GM12872 (cell line): ENCODE measurements at regions not wholly inside any gene's neighbourhood (a gene's known extent, or its start where the extent isn't known, plus 50 kb on each side); places are given as distances from the start of the nearest gene placed in this dataset.

Experiments used
- TF ChIP-seq, protein P1 (sequence below): IDR thresholded peaks from 3 replicates; pipeline ENCODE4 v1.5.1; 2011; ENCODE audit warnings: low read depth, mild to moderate bottlenecking, low read length, moderate library complexity; ENCODE audit not compliant: insufficient read depth

DNA sequence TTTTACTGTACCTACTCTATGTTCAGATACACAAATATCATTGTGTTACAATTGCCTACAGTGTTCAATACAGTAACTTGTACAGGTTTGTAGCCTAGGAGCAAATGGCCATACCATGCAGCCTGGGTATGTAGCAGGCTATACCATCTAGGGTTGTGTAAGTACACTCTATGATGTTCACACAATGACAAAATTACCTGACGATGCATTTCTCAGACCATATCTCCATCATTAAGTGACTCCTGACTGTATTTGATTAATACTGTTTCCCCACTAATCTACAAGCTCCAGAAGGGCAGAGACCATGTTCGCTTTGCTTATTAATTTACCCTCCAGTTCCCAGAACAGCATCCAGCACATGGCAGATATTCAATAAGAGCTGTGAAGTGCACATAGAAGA is 372.2 kb downstream of the METTL4 start:
- TF ChIP-seq, protein P1, sequence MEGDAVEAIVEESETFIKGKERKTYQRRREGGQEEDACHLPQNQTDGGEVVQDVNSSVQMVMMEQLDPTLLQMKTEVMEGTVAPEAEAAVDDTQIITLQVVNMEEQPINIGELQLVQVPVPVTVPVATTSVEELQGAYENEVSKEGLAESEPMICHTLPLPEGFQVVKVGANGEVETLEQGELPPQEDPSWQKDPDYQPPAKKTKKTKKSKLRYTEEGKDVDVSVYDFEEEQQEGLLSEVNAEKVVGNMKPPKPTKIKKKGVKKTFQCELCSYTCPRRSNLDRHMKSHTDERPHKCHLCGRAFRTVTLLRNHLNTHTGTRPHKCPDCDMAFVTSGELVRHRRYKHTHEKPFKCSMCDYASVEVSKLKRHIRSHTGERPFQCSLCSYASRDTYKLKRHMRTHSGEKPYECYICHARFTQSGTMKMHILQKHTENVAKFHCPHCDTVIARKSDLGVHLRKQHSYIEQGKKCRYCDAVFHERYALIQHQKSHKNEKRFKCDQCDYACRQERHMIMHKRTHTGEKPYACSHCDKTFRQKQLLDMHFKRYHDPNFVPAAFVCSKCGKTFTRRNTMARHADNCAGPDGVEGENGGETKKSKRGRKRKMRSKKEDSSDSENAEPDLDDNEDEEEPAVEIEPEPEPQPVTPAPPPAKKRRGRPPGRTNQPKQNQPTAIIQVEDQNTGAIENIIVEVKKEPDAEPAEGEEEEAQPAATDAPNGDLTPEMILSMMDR = no peak

DNA sequence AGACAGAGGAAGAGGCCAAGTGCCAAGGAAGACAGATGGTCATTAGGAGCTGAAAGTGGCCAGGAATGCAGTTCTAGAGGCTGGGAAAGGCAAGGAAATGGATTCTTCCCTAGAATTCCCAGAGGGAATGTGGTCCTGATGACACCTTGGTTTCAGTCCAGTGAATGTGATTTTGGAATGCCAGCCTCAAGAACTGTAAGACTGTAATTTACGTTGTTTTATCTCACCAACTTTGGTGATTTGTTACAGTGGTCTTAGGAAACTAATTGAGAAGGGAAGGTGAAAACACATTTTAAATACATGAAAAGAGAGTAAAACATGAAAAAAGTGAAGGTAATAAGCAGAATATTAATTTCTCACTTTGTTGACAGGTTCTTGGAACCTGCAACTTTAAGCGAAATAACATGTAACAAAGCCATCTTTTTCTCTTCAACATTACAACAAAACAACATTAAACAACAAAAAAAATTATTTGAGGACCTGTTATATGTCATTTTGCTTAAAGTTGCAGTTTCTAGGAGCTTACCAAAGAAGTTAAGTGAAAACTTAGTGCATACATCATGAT is 370.2 kb downstream of the METTL4 start:
- TF ChIP-seq, protein P1 = no peak

DNA sequence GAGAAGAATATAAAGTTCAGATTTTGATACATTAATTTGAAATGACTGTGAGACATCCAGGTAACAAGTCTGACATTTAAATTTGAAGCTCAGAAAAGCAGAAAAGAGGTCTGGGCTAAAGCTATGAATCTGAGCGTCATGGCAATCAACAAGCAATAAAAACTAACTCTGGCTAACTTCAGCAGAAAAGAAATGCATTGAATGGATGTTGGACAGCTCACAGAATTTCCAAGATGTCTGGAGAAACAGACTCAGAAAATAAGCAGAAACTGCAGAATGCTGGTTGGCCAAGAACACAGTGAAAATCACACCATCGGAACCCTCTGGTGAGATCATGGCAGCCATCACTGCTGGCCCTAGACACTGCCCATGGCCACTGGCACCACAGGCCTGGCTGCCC is 366.6 kb downstream of the METTL4 start:
- TF ChIP-seq, protein P1 = no peak

DNA sequence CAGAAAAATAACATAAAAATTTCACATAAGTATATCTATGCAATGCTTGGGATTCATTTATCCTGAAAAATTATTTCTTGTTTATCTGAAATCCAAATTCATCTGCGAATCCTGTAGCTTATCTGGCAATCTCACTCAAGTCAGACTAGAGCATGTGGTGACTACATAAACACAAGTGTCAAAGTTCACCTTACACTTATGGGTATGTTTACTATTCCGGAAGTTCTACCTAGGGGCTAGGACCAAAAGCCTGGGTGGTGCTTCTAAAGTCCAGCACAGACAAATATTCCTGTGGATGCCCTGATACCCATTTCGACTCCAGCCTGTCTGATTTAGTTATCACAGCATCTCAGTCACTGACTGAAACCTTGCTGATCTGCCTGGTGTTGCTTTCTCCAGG is 364.0 kb downstream of the METTL4 start:
- TF ChIP-seq, protein P1 = no peak

DNA sequence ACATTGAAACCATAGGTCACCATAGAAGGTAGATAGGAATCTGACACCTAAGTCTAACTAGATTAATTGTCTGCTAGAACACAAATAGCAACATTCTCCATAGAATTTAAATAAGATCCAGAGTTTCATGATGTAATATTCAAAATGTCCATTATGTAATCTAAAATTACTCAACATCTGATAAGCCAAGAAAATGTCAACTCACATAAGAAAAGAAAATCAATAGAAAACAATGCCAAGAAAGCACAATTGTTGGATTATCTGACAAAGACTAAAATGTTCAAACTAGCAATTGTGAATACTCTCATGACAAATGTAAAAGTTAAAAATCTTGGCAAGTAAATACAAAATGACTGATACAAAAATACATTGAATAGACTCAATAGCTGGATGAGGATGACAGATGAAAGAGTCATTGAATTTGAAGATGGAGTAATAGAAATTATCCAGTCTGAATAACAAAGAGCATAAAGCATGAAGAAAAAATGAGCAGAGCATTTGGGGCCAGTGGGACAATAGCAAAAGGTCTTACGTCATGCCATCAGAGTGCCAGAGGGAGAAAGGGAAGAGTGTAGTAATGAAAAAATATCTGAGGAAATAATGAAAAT is 358.6 kb downstream of the METTL4 start:
- TF ChIP-seq, protein P1 = no peak

DNA sequence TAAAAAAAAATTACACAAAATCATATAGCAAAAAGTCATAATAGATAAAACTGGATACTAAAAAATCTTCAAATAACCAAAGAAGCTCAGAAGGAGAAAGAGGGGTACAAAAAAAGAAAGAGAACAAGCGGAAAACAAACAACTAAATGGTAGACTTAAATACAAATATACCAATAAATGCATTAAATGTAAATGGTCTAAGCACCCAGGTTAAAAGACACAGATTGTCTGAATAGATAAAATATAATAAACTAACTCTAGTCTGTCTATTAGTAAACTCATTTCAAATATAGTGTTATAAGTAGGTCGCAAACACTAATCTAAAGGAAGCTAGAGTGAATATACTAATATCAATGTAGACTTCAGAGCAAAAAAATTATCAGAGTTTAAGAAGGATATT is 357.4 kb downstream of the METTL4 start:
- TF ChIP-seq, protein P1 = no peak

DNA sequence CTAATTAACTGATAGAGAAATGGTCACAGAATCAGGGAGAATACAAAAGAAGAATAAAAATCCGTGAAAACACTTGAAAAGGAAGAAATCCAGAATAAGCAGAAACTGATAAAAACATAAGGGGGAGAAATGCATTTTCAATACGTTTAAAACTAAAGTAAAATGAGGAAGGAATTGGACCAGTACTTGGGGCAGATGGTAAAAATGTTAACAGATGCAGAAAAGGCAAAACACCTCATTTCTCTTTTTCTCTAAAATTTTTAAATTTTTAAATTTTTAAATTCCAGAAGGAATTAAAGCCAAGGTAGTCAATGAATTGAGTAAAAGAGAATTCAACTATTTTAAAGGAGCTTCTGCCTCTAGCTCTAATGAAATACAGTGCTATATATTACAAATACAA is 353.9 kb downstream of the METTL4 start:
- TF ChIP-seq, protein P1 = no peak
